ENCODE measurements at regions not wholly inside any gene's neighbourhood (a gene's known extent, or its start where the extent isn't known, plus 50 kb on each side); places are given as distances from the start of the nearest gene placed in this dataset.

DNA sequence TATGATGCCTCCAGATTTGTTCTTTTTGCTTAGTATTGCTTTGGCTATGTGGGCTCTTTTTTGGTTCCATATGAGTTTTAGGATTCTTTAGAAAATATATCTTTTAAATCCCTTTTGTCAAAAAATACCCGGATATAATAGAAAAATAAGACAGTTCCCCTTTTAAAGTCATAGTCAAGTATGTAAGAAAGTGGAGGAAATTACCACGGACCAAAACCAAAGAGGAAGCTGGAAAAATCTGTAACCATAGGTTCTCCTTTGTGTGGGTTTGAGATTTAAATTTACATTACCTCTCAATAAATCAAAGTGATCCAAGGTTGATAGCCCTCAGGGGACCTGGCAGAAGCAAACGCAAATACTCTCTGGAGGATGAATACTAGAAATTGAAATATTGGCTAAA is 58.3 kb upstream of the PACRGL start:
- DNase-seq (ENCODE audit: low spot score): no peak

DNA sequence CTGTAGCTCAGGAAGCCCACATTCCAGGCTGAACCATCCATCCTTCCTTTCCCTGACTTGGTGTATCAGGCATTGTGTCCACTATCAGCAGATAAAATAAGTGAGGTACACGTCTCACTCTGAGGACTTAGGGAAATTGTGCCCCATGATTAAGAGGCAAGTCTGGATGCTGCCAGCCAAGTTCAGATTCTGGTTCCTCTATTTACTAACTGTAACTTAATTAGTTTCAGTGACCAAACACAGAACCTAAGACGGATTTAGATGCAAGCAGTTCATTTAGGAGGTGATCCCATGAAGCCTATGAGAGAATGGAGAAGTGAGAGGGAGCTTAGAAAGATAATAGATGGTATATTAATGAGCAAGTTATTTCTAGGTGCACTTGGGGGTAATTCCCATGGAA is 56.6 kb upstream of the PACRGL start:
- DNase-seq (ENCODE audit: low spot score): no peak

DNA sequence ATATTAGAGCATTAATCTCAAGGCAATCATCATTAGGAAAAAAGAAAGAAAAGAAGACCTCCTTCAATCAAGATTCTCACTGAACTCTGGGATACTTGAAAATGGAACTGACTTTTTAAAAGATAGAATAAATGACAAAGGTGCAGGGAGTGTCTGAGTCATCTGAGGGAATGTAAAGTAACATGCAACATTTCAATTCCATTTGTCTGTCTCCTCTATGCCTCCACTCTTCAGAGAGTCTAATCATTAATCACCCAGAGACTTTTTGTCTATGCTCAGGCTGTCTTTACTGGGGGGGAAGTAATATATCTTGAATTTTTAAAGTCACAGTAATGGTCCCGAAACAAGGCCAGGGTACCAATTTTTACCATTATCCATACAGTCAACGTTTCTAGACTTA is 55.0 kb upstream of the PACRGL start:
- no peak for DNase-seq (ENCODE audit: low spot score)

DNA sequence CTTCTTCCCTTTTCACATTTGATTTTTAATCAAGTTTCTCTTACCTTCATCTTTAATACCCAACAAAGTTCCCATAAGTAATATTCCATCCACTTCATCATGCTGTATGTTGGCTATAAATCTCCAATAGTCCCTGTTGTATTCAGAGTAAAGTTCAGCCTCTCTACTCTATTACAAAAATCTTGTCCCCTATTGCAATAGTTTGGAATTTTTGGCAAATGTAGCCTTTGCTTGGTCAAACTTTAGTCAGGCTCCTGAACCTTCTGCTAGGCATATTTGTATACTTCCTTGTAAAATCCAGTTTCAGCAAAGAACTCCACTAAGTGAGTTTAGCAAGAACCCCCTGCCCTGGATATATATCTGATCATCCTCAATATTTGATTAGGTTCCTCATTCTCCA is 54.0 kb upstream of the PACRGL start:
- DNase-seq (ENCODE audit: low spot score): no peak

Small RNAs in the stretch of these regions (small RNA-seq; reads per million reads assigned to genes)
- gene MIR218-1: 0.39 to 2.4 reads per million in 2 experiments
